Lower leg skin (tissue), 3 donors: ENCODE measurements at regions not wholly inside any gene's neighbourhood (a gene's known extent, or its start where the extent isn't known, plus 50 kb on each side); places are given as distances from the start of the nearest gene placed in this dataset.
"Not testable (repeated sequence)": the region's sequence is repeated elsewhere in the genome, so short reads cannot be mapped to it uniquely, and the experiment has no call there.

Source experiments
- POLR2A ChIP-seq, 2 donors: fragments of 450-650 bp; IDR thresholded peaks; one replicate each; pipeline ENCODE4 v1.6.1; 2016 to 2017; ENCODE audit warnings: antibody characterized with exemption in 2 of 2, mild to moderate bottlenecking in 1 of 2, moderate library complexity in 1 of 2
- TF ChIP-seq, protein P1 (sequence below), 3 donors: fragments of 450-650 bp; IDR thresholded peaks; one replicate each; pipeline ENCODE4 v1.5.1; 2016; ENCODE audit warnings: antibody characterized with exemption in 3 of 3, mild to moderate bottlenecking in 3 of 3, moderate library complexity in 2 of 3

DNA sequence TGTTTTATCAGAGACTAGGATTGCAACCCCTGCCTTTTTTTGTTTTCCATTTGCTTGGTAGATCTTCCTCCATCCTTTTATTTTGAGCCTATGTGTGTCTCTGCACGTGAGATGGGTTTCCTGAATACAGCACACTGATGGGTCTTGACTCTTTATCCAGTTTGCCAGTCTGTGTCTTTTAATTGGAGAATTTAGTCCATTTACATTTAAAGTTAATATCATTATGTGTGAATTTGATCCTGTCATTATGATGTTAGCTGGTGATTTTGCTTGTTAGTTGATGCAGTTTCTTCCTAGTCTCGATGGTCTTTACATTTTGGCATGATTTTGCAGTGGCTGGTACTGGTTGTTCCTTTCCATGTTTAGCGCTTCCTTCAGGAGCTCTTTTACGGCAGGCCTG is 198.0 kb upstream of the ADO start:
- not testable (repeated sequence) for TF ChIP-seq POLR2A (IDR thresholded peaks at IDR 0.05)
- TF ChIP-seq, protein P1, sequence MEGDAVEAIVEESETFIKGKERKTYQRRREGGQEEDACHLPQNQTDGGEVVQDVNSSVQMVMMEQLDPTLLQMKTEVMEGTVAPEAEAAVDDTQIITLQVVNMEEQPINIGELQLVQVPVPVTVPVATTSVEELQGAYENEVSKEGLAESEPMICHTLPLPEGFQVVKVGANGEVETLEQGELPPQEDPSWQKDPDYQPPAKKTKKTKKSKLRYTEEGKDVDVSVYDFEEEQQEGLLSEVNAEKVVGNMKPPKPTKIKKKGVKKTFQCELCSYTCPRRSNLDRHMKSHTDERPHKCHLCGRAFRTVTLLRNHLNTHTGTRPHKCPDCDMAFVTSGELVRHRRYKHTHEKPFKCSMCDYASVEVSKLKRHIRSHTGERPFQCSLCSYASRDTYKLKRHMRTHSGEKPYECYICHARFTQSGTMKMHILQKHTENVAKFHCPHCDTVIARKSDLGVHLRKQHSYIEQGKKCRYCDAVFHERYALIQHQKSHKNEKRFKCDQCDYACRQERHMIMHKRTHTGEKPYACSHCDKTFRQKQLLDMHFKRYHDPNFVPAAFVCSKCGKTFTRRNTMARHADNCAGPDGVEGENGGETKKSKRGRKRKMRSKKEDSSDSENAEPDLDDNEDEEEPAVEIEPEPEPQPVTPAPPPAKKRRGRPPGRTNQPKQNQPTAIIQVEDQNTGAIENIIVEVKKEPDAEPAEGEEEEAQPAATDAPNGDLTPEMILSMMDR (IDR thresholded peaks at IDR 0.05): not testable (repeated sequence)
